Thoracic aorta (tissue), 2 donors: ENCODE measurements at regions not wholly inside any gene's neighbourhood (a gene's known extent, or its start where the extent isn't known, plus 50 kb on each side); places are given as distances from the start of the nearest gene placed in this dataset.

Experiments used
- ATAC-seq: fragments of 150-250 bp; one replicate; pipeline ENCODE4 v1.8.0; 2017; ENCODE audit warnings: low read depth; ENCODE audit not compliant: insufficient number of reproducible peaks, low FRiP score
- DNase-seq: peaks from one replicate; pipeline ENCODE4 v3.0.0-alpha.2; 2020; ENCODE audit warnings: low spot score
- H3K27ac ChIP-seq, 2 donors: fragments of 200-600 bp; sonication (generic); 1 replicate in 1 of 2; 2 replicates in 1 of 2; pipeline ENCODE4 v1.5.1; 2016; ENCODE audit warnings: mild to moderate bottlenecking in 2 of 2, moderate library complexity in 2 of 2
- H3K27me3 ChIP-seq: fragments of 200-600 bp; sonication (generic); replicated peaks from 2 replicates; pipeline ENCODE4 v1.6.0; 2016; ENCODE audit warnings: mild to moderate bottlenecking; ENCODE audit not compliant: insufficient read depth
- H3K36me3 ChIP-seq: fragments of 200-600 bp; sonication (generic); one replicate; pipeline ENCODE4 v1.5.1; 2016
- H3K4me1 ChIP-seq, 2 donors: fragments of 200-600 bp; sonication (generic); 1 replicate in 1 of 2; 2 replicates in 1 of 2; pipeline versions ENCODE4 v1.5.1 to v1.6.0; 2016; ENCODE audit warnings: low read depth in 2 of 2, mild to moderate bottlenecking in 1 of 2; ENCODE audit not compliant: control insufficient read depth in 1 of 2
- H3K4me3 ChIP-seq: fragments of 200-600 bp; sonication (generic); 2 replicates; pipeline ENCODE4 v1.5.1; 2016; ENCODE audit warnings: mild to moderate bottlenecking
- H3K9me3 ChIP-seq: fragments of 200-600 bp; sonication (generic); 2 replicates; pipeline ENCODE4 v1.5.1; 2016
- CTCF ChIP-seq: fragments of 200-600 bp; sonication (generic); IDR thresholded peaks from one replicate; pipeline ENCODE4 v1.5.1; 2019; ENCODE audit warnings: antibody characterized with exemption

- DNase-seq (no peak), ATAC-seq (no peak)
- Histone ChIP-seq H3K27me3 (no peaks in the 10 kb centered on the region), H3K4me3 (no peak overlapping the region), H3K27ac (no peak overlapping the region), H3K9me3 (no peaks in the 10 kb centered on the region), H3K4me1 (no peaks in the 10 kb centered on the region), H3K36me3 (no peaks in the 10 kb centered on the region)
- TF ChIP-seq CTCF: no peak
Observed at GRCh38 chr10:58003945-58004344, 263.7 kb downstream of the IPMK start.

DNA sequence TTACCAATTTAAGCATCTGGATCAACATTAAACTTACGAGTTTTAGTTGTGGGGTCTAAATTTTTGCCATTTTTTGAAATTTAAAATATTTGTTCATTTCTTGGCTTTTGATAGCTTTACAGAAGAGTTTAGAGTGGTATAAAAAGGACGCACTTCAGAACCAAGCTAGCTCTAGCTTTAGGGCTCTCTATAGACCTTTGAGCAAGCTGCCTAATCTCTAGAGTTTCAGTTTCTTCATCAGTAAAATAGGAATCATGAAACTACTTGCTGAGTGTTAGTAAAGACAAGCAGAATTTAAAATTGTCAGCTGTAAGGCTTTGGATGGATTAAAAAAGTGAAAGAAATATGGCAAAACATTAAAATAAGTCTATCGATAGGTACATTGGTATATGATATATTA is 266.5 kb downstream of the IPMK start:
- H3K4me1 ChIP-seq: no peaks in the 10 kb centered on the region
- no peaks in the 10 kb centered on the region for H3K9me3 ChIP-seq
- DNase-seq (no peak), ATAC-seq (no peak)
- no peak overlapping the region for H3K4me3 ChIP-seq
- TF ChIP-seq CTCF: no peak
- H3K27ac ChIP-seq: no peak overlapping the region
- no peaks in the 10 kb centered on the region for H3K27me3 ChIP-seq
- H3K36me3 ChIP-seq: no peaks in the 10 kb centered on the region

DNA sequence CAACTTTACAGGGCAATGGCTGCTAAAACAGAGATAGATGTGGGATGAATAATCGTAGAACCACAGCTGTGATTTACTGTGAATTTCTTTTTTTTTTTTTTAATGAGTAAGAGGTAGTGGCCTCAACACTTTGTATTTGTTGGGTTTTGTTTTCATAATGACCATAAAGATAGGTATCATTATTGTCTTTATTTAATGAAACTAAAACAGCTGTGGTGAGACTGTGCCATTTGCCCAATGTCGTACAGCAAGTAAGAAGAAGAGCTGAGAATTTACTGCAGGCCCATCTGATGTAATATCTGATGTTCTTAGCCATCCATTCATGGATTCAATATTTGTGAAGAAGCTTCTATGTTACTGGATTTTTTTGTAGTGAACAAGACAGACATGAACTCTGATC is 271.2 kb downstream of the IPMK start:
- DNase-seq: no peak
- H3K27ac ChIP-seq: no peak overlapping the region
- no peaks in the 10 kb centered on the region for H3K4me1 ChIP-seq
- no peaks in the 10 kb centered on the region for H3K9me3 ChIP-seq
- TF ChIP-seq CTCF: no peak
- H3K4me3 ChIP-seq: no peak overlapping the region
- no peaks in the 10 kb centered on the region for H3K27me3 ChIP-seq
- no peak for ATAC-seq
- no peaks in the 10 kb centered on the region for H3K36me3 ChIP-seq

GRCh38 chr10:57993302-57993701 is 274.4 kb downstream of the IPMK start:
- H3K9me3 ChIP-seq: no peaks in the 10 kb centered on the region
- no peaks in the 10 kb centered on the region for H3K27me3 ChIP-seq
- ATAC-seq (no peak), DNase-seq (no peak)
- no peak overlapping the region for H3K27ac ChIP-seq
- H3K4me1 ChIP-seq: no peaks in the 10 kb centered on the region
- no peak overlapping the region for H3K4me3 ChIP-seq
- no peak for TF ChIP-seq CTCF
- H3K36me3 ChIP-seq: no peaks in the 10 kb centered on the region

DNA sequence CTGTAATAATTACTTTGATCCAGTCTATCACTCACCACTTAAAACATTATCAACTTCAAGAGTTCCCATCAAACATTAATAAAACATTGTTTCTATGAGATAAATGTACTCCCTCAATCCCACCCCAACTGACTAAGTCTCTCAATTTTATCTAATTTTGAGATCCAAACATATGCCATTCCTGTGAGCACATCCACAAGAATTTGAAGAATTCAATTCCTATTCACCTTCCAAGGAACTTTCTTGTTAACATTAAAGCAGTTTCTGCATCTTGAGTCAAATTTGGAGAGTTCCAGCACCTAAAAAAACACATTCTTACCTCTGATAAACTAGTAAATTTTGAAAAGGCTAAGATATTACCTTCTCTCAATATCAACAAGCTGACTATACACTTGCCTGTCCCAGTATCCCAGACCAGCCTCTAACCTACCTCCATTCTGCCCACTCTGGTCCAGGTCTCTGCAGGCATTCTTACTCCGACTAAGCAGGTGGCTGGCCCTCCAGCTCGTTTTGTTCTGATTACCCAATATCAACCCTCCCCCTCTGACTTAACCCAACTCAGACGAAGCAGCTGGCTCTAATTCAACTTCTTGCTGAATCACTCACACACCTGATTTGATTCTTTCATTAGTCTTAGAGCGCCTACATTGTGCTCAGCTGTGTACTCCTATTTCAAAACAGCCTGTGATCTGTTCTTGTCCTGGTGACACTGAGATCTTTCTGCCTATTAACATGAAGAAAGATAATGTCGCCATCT is 275.2 kb downstream of the IPMK start:
- no peaks in the 10 kb centered on the region for H3K4me1 ChIP-seq
- no peak for DNase-seq
- TF ChIP-seq CTCF: no peak
- H3K27ac ChIP-seq: no peak overlapping the region
- ATAC-seq: no peak
- no peaks in the 10 kb centered on the region for H3K27me3 ChIP-seq
- no peaks in the 10 kb centered on the region for H3K9me3 ChIP-seq
- H3K36me3 ChIP-seq: no peaks in the 10 kb centered on the region
- H3K4me3 ChIP-seq: no peak overlapping the region
